Cardiac muscle cell (in vitro differentiated cells and primary cell): ENCODE measurements at regions not wholly inside any gene's neighbourhood (a gene's known extent, or its start where the extent isn't known, plus 50 kb on each side); places are given as distances from the start of the nearest gene placed in this dataset.

ENCODE experiments used
- DNase-seq, 2 donors: peaks; one replicate each; pipeline versions ENCODE4 v3.0.0 to v3.0.0-alpha.2; 2010 to 2017; ENCODE audit warnings: low read depth in 1 of 2, low spot score in 1 of 2
- H3K27ac ChIP-seq: fragments of 200-600 bp; sonication (generic); 2 replicates; pipeline ENCODE4 v1.5.1; 2016
- H3K27me3 ChIP-seq: fragments of 200-600 bp; sonication (generic); 2 replicates; pipeline ENCODE4 v1.6.0; 2016; ENCODE audit warnings: control low read depth
- H3K36me3 ChIP-seq: fragments of 200-600 bp; sonication (generic); 2 replicates; pipeline ENCODE4 v1.5.1; 2016; ENCODE audit warnings: control low read depth
- H3K4me1 ChIP-seq: fragments of 200-600 bp; sonication (generic); 2 replicates; pipeline ENCODE4 v1.8.1; 2017; ENCODE audit warnings: low read depth, mild to moderate bottlenecking, mixed run types
- H3K4me3 ChIP-seq: fragments of 200-600 bp; sonication (generic); 2 replicates; pipeline ENCODE4 v1.5.1; 2016; ENCODE audit warnings: mild to moderate bottlenecking
- H3K9me3 ChIP-seq: fragments of 200-600 bp; sonication (generic); 2 replicates; pipeline ENCODE4 v1.5.1; 2017; ENCODE audit warnings: low read depth, mild to moderate bottlenecking, control low read depth
- CTCF ChIP-seq: IDR thresholded peaks from 2 replicates; pipeline ENCODE4 v1.5.1; 2012; ENCODE audit warnings: low read depth, mild to moderate bottlenecking, low read length

- Histone ChIP-seq H3K27ac (no peak overlapping the region), H3K4me1 (no peaks in the 10 kb centered on the region), H3K36me3 (no peaks in the 10 kb centered on the region), H3K27me3 (no peaks in the 10 kb centered on the region), H3K9me3 (no peaks in the 10 kb centered on the region), H3K4me3 (no peak overlapping the region)
- DNase-seq: peak in 1 of 2 donors; percentile 33
- no peak for TF ChIP-seq CTCF
Observed at GRCh38 chr3:43866529-43867353, 176.0 kb downstream of the ABHD5 start.

- no peak for TF ChIP-seq CTCF
- no peaks in the 10 kb centered on the region for H3K36me3 ChIP-seq
- H3K27ac ChIP-seq: no peak overlapping the region
- H3K4me3 ChIP-seq: no peak overlapping the region
- H3K9me3 ChIP-seq: no peaks in the 10 kb centered on the region
- H3K4me1 ChIP-seq: no peaks in the 10 kb centered on the region
- peak in 1 of 2 donors; percentile 79 for DNase-seq
- H3K27me3 ChIP-seq: no peaks in the 10 kb centered on the region
Observed at GRCh38 chr3:43867436-43868072, 176.8 kb downstream of the ABHD5 start.

- no peak for TF ChIP-seq CTCF
Observed at GRCh38 chr3:43869491-43869890, 178.8 kb downstream of the ABHD5 start.

GRCh38 chr3:43870120-43870519, 179.4 kb downstream of the ABHD5 start:
- Histone ChIP-seq H3K4me1 (no peaks in the 10 kb centered on the region), H3K27me3 (no peaks in the 10 kb centered on the region), H3K9me3 (no peaks in the 10 kb centered on the region), H3K36me3 (no peaks in the 10 kb centered on the region), H3K4me3 (no peak overlapping the region), H3K27ac (no peak overlapping the region)
- TF ChIP-seq CTCF: no peak
- DNase-seq: peak in 1 of 2 donors; percentile 69

More at GRCh38 chr3:43869491-43869890, 178.8 kb downstream of the ABHD5 start:
- no peaks in the 10 kb centered on the region for H3K36me3 ChIP-seq
- DNase-seq: no peak
- no peaks in the 10 kb centered on the region for H3K27me3 ChIP-seq
- no peak overlapping the region for H3K4me3 ChIP-seq
- H3K9me3 ChIP-seq: no peaks in the 10 kb centered on the region
- H3K27ac ChIP-seq: no peak overlapping the region
- no peaks in the 10 kb centered on the region for H3K4me1 ChIP-seq

GRCh38 chr3:43870844-43871626, 180.3 kb downstream of the ABHD5 start:
- Histone ChIP-seq H3K4me1 (no peaks in the 10 kb centered on the region), H3K36me3 (no peaks in the 10 kb centered on the region), H3K27ac (no peak overlapping the region), H3K9me3 (no peaks in the 10 kb centered on the region), H3K4me3 (no peak overlapping the region), H3K27me3 (no peaks in the 10 kb centered on the region)
- DNase-seq: no peak
- no peak for TF ChIP-seq CTCF
